NCI-H2107 treated with DMSO at 0.1 percent for 48 hours (cell line): ENCODE measurements at regions not wholly inside any gene's neighbourhood (a gene's known extent, or its start where the extent isn't known, plus 50 kb on each side); places are given as distances from the start of the nearest gene placed in this dataset.
A peak's percentile ranks its signal among the peaks of the same experiment; 100 is the strongest.

Experiments used
- DNase-seq: peaks from one replicate; lab custom pipeline; 2025; ENCODE audit not compliant: unreplicated experiment; lab: John Stamatoyannopoulos, UW

GRCh38 chr3:3745693-3746092, 53.5 kb upstream of the LRRN1 start:
- DNase-seq = no peak

GRCh38 chr3:3744826-3745225, 54.4 kb upstream of the LRRN1 start:
- no peak for DNase-seq

- DNase-seq = no peak
Observed at GRCh38 chr3:3743754-3744153, 55.5 kb upstream of the LRRN1 start.

DNA sequence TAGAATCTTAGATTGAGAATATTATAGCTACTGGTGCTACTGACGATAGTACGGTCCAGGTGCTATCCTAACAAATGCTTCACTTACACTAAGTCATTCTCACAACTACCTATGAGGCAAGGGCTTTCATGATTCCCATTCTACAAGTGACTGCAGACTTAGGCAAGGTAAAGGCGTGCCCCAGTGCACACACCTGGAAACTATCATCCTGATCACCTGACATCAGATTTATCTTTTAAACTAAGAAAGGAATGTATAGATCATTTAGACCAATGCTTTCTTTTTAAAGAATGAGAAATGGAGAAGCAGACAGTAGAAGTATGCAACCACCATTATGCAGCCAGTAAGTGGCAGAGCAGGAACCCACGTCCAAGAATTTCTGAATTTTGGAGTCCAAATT, 59.2 kb upstream of the LRRN1 start:
- DNase-seq = no peak

GRCh38 chr3:3739330-3740060, 59.7 kb upstream of the LRRN1 start:
- DNase-seq = no peak

DNA sequence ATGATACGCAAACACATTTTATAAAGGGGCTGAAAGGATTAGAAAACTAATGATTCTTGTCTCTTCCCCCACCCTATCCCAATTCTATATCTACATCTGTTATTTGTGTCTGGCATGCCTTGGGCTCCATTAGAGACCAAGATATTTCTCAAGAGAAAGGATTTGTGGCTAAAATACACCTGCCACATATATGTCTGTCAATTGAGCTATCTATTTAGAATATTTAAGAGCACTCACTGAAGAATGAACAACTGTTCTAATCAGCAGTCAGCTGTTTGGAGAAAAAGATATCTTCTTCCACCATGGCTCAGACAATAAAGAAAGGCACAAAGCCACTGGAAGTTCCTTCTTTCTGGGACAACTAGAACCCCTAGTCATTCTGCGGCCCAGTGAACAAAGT, 61.7 kb upstream of the LRRN1 start:
- no peak for DNase-seq

DNA sequence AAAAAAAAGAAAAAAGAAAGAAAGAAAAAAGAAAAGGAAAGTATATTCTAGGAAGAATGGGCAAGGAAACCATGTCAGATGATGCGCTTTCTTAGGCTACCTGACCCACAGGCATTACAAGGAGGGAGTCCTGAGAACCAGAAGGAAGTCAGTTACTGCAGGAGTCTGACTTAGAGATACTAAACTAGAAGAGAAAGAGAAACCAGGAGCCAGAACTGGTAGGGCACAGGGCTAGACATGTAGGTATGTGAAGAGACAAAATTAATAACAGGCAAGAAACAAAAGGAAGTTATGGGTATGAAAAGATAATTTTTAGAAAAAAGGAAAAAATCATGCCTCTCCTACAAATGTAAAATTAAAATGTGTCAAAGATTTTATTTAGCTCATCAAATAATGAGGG, 63.3 kb upstream of the LRRN1 start:
- no peak for DNase-seq

- DNase-seq = peak; percentile 2
Observed at GRCh38 chr3:3734881-3735280, 64.3 kb upstream of the LRRN1 start.

DNA sequence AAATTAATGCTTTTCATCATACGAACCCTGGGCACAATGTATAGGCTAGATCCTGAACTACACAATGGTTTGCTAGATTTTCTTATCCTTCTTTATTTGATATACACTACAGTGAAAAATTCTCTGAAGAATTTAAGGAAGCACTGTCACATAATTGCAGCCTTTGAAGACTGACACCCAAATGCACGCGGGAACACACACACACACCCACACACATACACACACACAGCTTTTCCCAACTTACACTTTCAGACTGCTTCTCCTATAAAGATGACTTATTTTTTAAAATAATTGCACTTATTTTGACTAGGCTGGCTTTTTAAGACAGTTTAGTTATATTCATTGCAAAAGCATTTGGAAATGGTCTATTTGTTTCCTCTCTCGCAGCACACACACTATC, 70.0 kb upstream of the LRRN1 start:
- no peak for DNase-seq

- DNase-seq = no peak
Observed at GRCh38 chr3:3726549-3726948, 72.7 kb upstream of the LRRN1 start.

DNA sequence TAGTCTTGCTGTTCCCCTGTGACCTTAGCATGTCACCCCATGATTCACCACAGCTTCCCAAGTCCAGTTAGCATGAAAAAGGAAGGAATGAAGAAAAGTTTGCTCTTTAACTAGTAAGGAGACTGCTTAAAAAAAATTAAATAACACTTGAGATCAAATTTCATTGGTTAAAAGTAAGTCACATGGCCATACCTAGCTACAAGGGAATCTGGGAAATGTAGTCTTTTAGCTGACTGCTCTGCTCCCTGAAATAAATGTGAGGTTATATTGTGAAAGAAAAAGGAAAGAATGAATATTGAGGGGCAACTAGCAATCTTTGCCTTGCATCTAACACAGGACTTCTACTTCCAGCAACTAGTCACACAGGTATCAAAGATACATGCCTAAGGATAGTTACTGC, 84.7 kb upstream of the LRRN1 start:
- DNase-seq = no peak

DNA sequence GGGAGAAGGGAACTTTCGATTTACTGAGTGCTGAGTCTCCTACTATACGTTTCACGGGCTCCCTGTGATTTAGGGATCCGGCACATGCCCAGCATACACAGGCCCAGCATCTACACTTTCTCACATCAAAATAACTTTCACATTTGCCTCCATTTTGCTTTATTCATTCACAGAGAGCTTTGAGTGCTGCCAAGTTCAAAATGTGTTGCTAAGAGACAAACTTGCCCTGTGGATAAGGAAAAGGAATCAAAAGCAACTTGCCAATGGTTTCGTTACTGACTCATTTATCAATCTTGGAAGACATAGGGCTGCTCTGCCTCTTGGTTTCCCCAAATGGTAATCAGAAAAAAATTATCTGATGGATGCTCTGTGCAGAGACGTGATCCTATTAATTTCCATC, 86.3 kb upstream of the LRRN1 start:
- DNase-seq = no peak

GRCh38 chr3:3708769-3709115, 90.5 kb upstream of the LRRN1 start:
- no peak for DNase-seq

DNA sequence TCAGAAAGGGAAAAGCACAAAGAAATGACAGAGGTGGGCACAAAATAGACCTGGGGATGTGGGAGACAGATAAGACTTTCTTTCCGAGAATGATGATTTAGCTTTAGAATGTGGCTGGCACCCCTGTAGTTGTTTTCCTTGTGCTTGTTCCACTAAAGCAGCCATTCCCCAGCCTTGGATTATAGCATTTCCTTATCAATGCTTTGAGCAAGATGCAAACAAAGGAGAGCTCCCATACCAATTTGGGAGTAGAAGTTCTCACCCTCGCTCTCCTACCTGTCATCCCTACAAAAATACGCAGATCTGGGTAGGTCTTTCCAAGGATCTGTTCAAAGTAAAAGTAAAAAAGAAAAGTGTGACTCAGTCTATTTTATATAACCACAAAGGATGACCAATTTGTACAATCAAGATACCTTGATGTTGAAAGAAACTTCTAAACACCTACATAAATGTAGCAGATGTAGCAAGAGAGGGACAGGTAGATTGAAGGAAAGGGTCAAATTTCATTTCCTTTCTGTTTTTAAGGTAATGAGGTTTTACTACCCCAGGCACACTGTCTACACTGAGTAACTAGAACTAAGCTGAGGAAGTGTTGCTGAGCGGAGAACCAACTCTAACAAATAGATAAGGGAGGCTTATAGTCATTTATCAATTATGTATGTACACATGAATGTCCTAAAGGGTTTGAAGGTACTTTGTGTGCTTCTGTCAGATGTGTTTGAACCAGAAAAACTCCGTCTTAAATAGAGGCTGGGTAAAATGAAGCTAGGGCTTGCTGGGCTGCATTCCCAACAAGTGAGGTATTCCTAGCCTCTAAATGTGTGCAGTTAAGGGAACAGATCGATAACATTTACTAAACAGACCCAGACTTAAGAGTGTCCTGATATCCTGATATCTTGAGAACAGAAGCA, 91.1 kb upstream of the LRRN1 start:
- no peak for DNase-seq

DNA sequence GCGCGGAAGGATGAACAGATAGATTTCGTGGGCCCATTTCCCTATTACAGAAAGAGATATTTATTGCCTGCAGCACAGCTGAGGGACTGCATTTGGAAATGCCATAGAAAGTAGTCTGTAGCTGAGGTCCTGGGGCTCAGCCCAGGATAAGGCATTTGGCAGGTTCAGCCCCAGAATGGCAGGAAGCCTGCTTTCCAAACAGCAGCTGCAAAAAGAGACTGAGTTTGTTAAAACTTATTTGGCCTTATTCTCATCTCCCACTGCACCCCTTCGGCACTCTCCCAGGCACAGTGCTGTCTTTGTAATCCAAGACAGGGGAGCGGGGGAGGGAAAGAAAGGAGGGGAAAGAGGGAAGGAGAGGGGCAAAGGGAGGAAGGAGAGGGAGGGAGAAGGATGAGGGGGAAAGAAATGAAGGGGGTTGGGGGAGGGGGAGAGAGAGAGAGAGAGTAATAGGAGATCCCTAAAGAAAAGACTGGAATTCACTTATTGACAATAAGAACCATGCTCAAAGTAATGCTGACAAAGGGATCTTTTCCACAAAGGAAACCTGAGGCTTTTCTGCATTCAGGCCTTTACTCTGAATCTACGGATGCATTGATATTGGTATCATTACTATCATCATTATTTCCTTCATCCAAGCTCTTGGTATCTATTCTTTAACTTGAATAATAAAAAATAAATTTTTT, 94.0 kb upstream of the LRRN1 start:
- no peak for DNase-seq

DNA sequence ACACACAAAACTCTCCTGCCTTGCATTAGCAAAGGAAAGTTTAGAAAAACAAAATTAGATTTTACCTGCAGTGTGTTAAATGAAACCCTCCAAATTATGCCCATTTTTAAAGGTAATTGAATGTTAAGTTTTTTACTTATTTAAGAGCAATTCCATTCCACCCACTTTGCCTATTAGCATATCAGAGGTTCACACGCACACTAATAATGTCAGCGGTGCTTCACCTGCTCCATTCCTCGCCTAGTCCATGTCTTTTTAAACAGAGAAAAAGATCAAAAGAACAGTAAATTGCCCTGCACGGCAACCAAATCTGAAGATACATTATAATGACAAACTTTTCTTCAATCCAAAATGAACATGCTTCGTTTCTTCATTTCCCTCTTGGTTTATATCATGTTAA, 97.3 kb upstream of the LRRN1 start:
- no peak for DNase-seq

- DNase-seq = no peak
Observed at GRCh38 chr3:3699816-3700633, 99.2 kb upstream of the LRRN1 start.

GRCh38 chr3:3699407-3699806, 99.8 kb upstream of the LRRN1 start:
- no peak for DNase-seq

DNA sequence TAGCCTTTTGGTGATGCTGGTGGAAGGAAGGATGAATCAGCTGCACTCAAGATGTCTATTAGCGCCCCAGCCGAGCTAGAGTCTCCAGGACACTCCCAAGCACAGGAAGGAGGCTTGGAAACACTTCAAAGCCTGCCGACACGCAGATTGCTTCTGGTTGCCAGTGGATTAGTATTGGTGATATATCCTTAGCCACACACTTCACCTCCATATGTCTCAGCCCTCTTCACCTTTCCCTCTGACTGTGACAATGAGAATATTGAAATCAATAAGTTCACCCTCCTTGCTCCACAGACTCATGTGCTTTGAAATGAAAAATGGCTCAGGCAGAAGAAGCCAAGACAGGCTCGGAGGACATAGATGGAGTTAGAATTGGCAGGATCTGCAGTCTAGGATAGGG, 102.9 kb upstream of the LRRN1 start:
- no peak for DNase-seq

GRCh38 chr3:3693593-3693992, 105.6 kb upstream of the LRRN1 start:
- no peak for DNase-seq
